H1 (cell line): ENCODE measurements at regions not wholly inside any gene's neighbourhood (a gene's known extent, or its start where the extent isn't known, plus 50 kb on each side); places are given as distances from the start of the nearest gene placed in this dataset.

ENCODE experiments used
- CTCF ChIA-PET: fragments of 300-600 bp; sonication (Branson Sonifier 250); formaldehyde crosslinking; loops from one replicate; lab custom pipeline; 2021; ENCODE audit not compliant: partially characterized antibody; lab: Charles Lee
- POLR2A ChIA-PET: fragments of 300-600 bp; sonication (Branson Sonifier 250); formaldehyde crosslinking; loops from one replicate; lab custom pipeline; 2021; ENCODE audit warnings: inconsistent platforms; ENCODE audit not compliant: partially characterized antibody; lab: Charles Lee
- DNase-seq, 2 experiments: peaks; one replicate each; pipeline versions ENCODE4 v3.0.0 to v3.0.0-alpha.2; 2010 to 2022; ENCODE audit warnings: low spot score in 2 of 2, low read depth in 1 of 2, mixed read lengths in 1 of 2
- FAIRE-seq: peaks from 2 replicates; lab custom pipeline; 2011; peaks lifted over from hg19 to GRCh38; lab: Jason Lieb, UNC
- H2AFZ ChIP-seq: 2 replicates; pipeline ENCODE4 v1.8.1; 2012; ENCODE audit warnings: low read length, inconsistent platforms
- H2AK5ac ChIP-seq: 2 replicates; pipeline ENCODE4 v1.6.1; 2013; ENCODE audit warnings: low read depth, low read length
- H2BK120ac ChIP-seq: replicated peaks from 2 replicates; pipeline ENCODE3; 2013; ENCODE audit warnings: low read depth, low read length, inconsistent platforms
- H2BK12ac ChIP-seq: 2 replicates; pipeline ENCODE4 v1.6.1; 2013; ENCODE audit warnings: low read depth, low read length
- H2BK15ac ChIP-seq: 2 replicates; pipeline ENCODE4 v1.6.1; 2013; ENCODE audit warnings: low read length
- H2BK20ac ChIP-seq: 2 replicates; pipeline ENCODE4 v1.6.1; 2013; ENCODE audit warnings: low read length
- H2BK5ac ChIP-seq: 2 replicates; pipeline ENCODE4 v1.6.1; 2013; ENCODE audit warnings: low read depth, low read length
- H3K14ac ChIP-seq: 2 replicates; pipeline ENCODE4 v1.6.1; 2013; ENCODE audit warnings: inconsistent platforms; ENCODE audit not compliant: insufficient read length
- H3K18ac ChIP-seq: 2 replicates; pipeline ENCODE4 v1.6.1; 2013; ENCODE audit warnings: low read length; ENCODE audit errors: extremely low read depth
- H3K23ac ChIP-seq: 2 replicates; pipeline ENCODE4 v1.6.1; 2013; ENCODE audit warnings: inconsistent platforms; ENCODE audit not compliant: insufficient read length
- H3K23me2 ChIP-seq: 2 replicates; pipeline ENCODE4 v1.6.1; 2013; ENCODE audit warnings: low read depth, low read length
- H3K27ac ChIP-seq: 2 replicates; pipeline ENCODE4 v1.6.1; 2011; ENCODE audit warnings: low read depth, low read length, inconsistent platforms
- H3K27me3 ChIP-seq, 4 experiments: replicated peaks in 1 of 4; 1 replicate in 1 of 4; 2 replicates in 3 of 4; pipeline versions ENCODE4 v1.6.1 to v1.8.1; 2011 to 2013; ENCODE audit warnings: low read length in 3 of 4, mild to moderate bottlenecking in 3 of 4, inconsistent platforms in 2 of 4, mixed read lengths in 2 of 4, moderate library complexity in 1 of 4; ENCODE audit not compliant: control insufficient read depth in 3 of 4, insufficient read depth in 3 of 4; ENCODE audit errors: extremely low read depth in 1 of 4
- H3K36me3 ChIP-seq, 4 experiments: 2 replicates each; pipeline versions ENCODE4 v1.6.1 to v1.8.1; 2011 to 2013; ENCODE audit warnings: mild to moderate bottlenecking in 4 of 4, low read length in 3 of 4, moderate library complexity in 2 of 4, control low read depth in 1 of 4, inconsistent platforms in 1 of 4; ENCODE audit not compliant: insufficient read depth in 4 of 4, control insufficient read depth in 2 of 4
- H3K4ac ChIP-seq: replicated peaks from 2 replicates; pipeline ENCODE3; 2013; ENCODE audit warnings: low read length, low read depth, mixed read lengths, inconsistent platforms; ENCODE audit not compliant: insufficient read length
- H3K4me1 ChIP-seq, 4 experiments: replicated peaks in 1 of 4; 1 replicate in 1 of 4; 2 replicates in 3 of 4; pipeline versions ENCODE4 v1.6.1 to v1.8.1; 2011 to 2013; ENCODE audit warnings: low read length in 3 of 4, inconsistent platforms in 2 of 4, mixed read lengths in 1 of 4; ENCODE audit not compliant: insufficient read depth in 4 of 4, control insufficient read depth in 3 of 4
- H3K4me2 ChIP-seq, 2 experiments: 2 replicates each; pipeline versions ENCODE4 v1.6.1 to v1.8.1; 2011 to 2013; ENCODE audit warnings: low read depth in 2 of 2, low read length in 2 of 2, control low read depth in 1 of 2, inconsistent platforms in 1 of 2, mild to moderate bottlenecking in 1 of 2; ENCODE audit not compliant: insufficient read depth in 1 of 2
- H3K4me3 ChIP-seq, 4 experiments: fragments of 200-600, 300-600 bp in 1 of 4; sonication (generic), shearing (Covaris generic), sonication (Bioruptor Twin) in 1 of 4; 2 replicates each; pipeline versions ENCODE4 v1.5.1 to v1.8.1; 2011 to 2016; ENCODE audit warnings: low read length in 4 of 4, low read depth in 3 of 4, control low read depth in 2 of 4, inconsistent platforms in 2 of 4, mild to moderate bottlenecking in 2 of 4, mixed read lengths in 1 of 4, moderate library complexity in 1 of 4; ENCODE audit not compliant: insufficient read depth in 2 of 4; ENCODE audit errors: extremely low read depth in 1 of 4
- H3K56ac ChIP-seq: replicated peaks from 2 replicates; pipeline ENCODE3; 2013; ENCODE audit warnings: low read depth, mild to moderate bottlenecking, mixed read lengths, low read length, inconsistent platforms; ENCODE audit not compliant: insufficient read length
- H3K79me1 ChIP-seq: 2 replicates; pipeline ENCODE4 v1.6.1; 2013; ENCODE audit warnings: low read depth, low read length, control low read depth
- H3K79me2 ChIP-seq, 2 experiments: 2 replicates each; pipeline versions ENCODE4 v1.6.1 to v1.8.1; 2012 to 2013; ENCODE audit warnings: low read length in 2 of 2, mild to moderate bottlenecking in 2 of 2, inconsistent platforms in 1 of 2; ENCODE audit not compliant: insufficient read depth in 2 of 2, control insufficient read depth in 1 of 2
- H3K9ac ChIP-seq, 4 experiments: replicated peaks in 1 of 4; 1 replicate in 1 of 4; 2 replicates in 3 of 4; pipeline versions ENCODE4 v1.6.1 to v1.8.1; 2011 to 2013; ENCODE audit warnings: low read depth in 3 of 4, low read length in 3 of 4, control low read depth in 2 of 4, mild to moderate bottlenecking in 2 of 4, moderate library complexity in 2 of 4, inconsistent platforms in 1 of 4; ENCODE audit errors: extremely low read depth in 1 of 4
- H3K9me3 ChIP-seq, 2 experiments: 2 replicates each; pipeline versions ENCODE4 v1.6.1 to v1.8.1; 2012 to 2013; ENCODE audit warnings: mild to moderate bottlenecking in 2 of 2, moderate library complexity in 2 of 2, control low read depth in 1 of 2, inconsistent platforms in 1 of 2, low read depth in 1 of 2, low read length in 1 of 2, mixed read lengths in 1 of 2; ENCODE audit not compliant: insufficient read depth in 2 of 2
- H4K20me1 ChIP-seq, 2 experiments: replicated peaks in 1 of 2; 2 replicates each; pipeline versions ENCODE3 to v1.8.1; 2011 to 2013; ENCODE audit warnings: inconsistent platforms in 2 of 2, low read length in 2 of 2, mild to moderate bottlenecking in 1 of 2; ENCODE audit not compliant: insufficient read depth in 2 of 2, control insufficient read depth in 1 of 2
- H4K5ac ChIP-seq: 2 replicates; pipeline ENCODE4 v1.6.1; 2013; ENCODE audit warnings: low read length, low read depth, mixed read lengths, inconsistent platforms; ENCODE audit not compliant: insufficient read length
- H4K8ac ChIP-seq: 2 replicates; pipeline ENCODE4 v1.8.0; 2013; ENCODE audit warnings: mild to moderate bottlenecking, moderate library complexity, low read length, inconsistent platforms; ENCODE audit not compliant: insufficient read depth; ENCODE audit errors: extremely low read depth
- H4K91ac ChIP-seq: replicated peaks from 2 replicates; pipeline ENCODE3; 2013; ENCODE audit warnings: low read length, mixed read lengths, inconsistent platforms; ENCODE audit not compliant: insufficient read length
- ASH2L ChIP-seq: fragments of 200-600, 300-600 bp; sonication (generic); IDR thresholded peaks from one replicate; pipeline ENCODE4 v1.7.1; 2017; ENCODE audit warnings: low read length
- BCL11A ChIP-seq, 2 experiments: IDR thresholded peaks; one replicate each; pipeline ENCODE4 v1.6.1; 2011; ENCODE audit warnings: low read depth in 2 of 2, low read length in 2 of 2, mild to moderate bottlenecking in 2 of 2
- FOSL1 ChIP-seq: IDR thresholded peaks from 2 replicates; pipeline ENCODE4 v1.6.1; 2011; ENCODE audit warnings: mild to moderate bottlenecking, low read depth, low read length, moderate library complexity; ENCODE audit not compliant: insufficient read depth
- SUZ12 ChIP-seq: fragments of 200-600 bp; sonication (generic); IDR thresholded peaks from 2 replicates; pipeline ENCODE4 v1.6.1; 2012; ENCODE audit warnings: mild to moderate bottlenecking, inconsistent platforms, low read length, moderate library complexity, mixed read lengths
- TBP ChIP-seq: IDR thresholded peaks from 2 replicates; pipeline ENCODE4 v1.6.1; 2011; ENCODE audit warnings: low read depth, low read length, improper control_type of control experiment
- TEAD4 ChIP-seq: IDR thresholded peaks from 2 replicates; pipeline ENCODE4 v1.6.1; 2012; ENCODE audit warnings: low read depth, low read length, inconsistent platforms, mixed read lengths
- WGBS, 2 experiments: shearing (Covaris generic) in 1 of 2; methylation state at CpG; one replicate each; pipeline versions ENCODE4 v1.1.6 to v1.1.7; 2013 to 2015; ENCODE audit warnings: low lambda C conversion rate in 2 of 2, mixed read lengths in 2 of 2, inconsistent platforms in 1 of 2, low coverage in 1 of 2, missing lambda C conversion rate in 1 of 2; ENCODE audit not compliant: insufficient replicate concordance in 2 of 2, insufficient coverage in 1 of 2, insufficient read length in 1 of 2; ENCODE audit errors: extremely low coverage in 1 of 2, missing lambda C conversion rate in 1 of 2; 5-methylcytosine and 5-hydroxymethylcytosine counted together
- TF ChIP-seq, protein P1 (sequence below): IDR thresholded peaks from 2 replicates; pipeline ENCODE4 v1.6.1; 2012; ENCODE audit warnings: inconsistent platforms

DNA sequence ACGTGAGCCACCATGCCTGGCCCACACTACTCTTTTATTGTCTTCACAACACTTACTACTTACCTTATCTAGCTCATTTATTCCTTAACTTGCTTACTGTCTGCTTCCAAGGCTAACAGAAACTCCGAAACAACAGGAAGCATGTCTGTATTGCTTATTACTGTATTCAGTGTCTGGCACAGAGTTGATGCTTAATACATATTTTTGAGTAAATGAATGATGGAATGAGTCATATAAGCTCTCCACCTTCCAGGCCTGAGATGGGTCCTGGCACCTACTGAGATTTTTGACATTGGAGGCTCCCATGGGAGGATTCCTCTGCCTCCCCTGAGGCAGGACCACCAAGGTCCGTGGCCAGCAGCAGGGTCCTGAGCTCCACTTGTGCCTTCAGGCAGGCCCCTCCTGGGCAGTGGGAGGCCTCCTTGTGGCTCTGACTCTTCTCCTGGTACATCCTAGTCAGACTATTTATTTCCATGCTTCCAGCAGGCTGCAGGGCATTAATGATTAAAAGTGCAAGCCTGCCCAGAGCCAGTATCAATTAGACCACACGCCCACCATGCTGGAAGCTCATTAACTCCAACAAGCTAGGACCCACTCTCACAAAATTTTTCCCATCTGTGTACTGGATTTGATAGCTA lies 76.5 kb upstream of the CTNNA1 start:
- no peaks in the 10 kb centered on the region for H3K23me2 ChIP-seq
- no peak overlapping the region for H2AFZ ChIP-seq
- no peak overlapping the region for H3K18ac ChIP-seq
- ChIA-PET CTCF (interaction anchor here (0.5 to 1.7 kb wide), 6 partner anchors 11 to 675 kb away, joined by 3 to 5 read pairs (median 4); partner anchors contain the start of gene CTNNA1), POLR2A (interaction anchor here (0.6 kb wide), 1 partner anchor 15 kb away, joined by 3 read pairs; no protein-coding TSS in a partner anchor)
- H4K20me1 ChIP-seq, result no peaks in the 10 kb centered on the region
- no peaks in the 10 kb centered on the region for H3K36me3 ChIP-seq
- H3K23ac ChIP-seq, result no peak overlapping the region
- H2BK5ac ChIP-seq, result no peak overlapping the region
- no peak overlapping the region for H3K4me2 ChIP-seq
- H3K14ac ChIP-seq, result no peak overlapping the region
- no peaks in the 10 kb centered on the region for H3K79me1 ChIP-seq
- no peak overlapping the region for H4K5ac ChIP-seq
- H3K4me3 ChIP-seq, result no peak overlapping the region
- WGBS, 2 experiments, result 87% methylated on average over 4 of the region's 4 CpGs; no CpG with 5 or more reads in 1 of the 2 experiments
- DNase-seq (no peak), FAIRE-seq (no peak)
- H3K27me3 ChIP-seq, result no peaks in the 10 kb centered on the region
- no peak overlapping the region for H2BK20ac ChIP-seq
- no peaks in the 10 kb centered on the region for H3K79me2 ChIP-seq
- no peaks in the 10 kb centered on the region for H3K4me1 ChIP-seq
- TF ChIP-seq FOSL1 (no peak), TBP (no peak), BCL11A (IDR thresholded peaks at IDR 0.05; ENCODE audit: low read depth in 2 of 2, low read length in 2 of 2) (no peak), TEAD4 (no peak), SUZ12 (no peak), ASH2L (no peak)
- TF ChIP-seq, protein P1, sequence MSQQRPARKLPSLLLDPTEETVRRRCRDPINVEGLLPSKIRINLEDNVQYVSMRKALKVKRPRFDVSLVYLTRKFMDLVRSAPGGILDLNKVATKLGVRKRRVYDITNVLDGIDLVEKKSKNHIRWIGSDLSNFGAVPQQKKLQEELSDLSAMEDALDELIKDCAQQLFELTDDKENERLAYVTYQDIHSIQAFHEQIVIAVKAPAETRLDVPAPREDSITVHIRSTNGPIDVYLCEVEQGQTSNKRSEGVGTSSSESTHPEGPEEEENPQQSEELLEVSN, result no peak
- H3K4ac ChIP-seq, result no peak overlapping the region
- no peak overlapping the region for H2BK15ac ChIP-seq
- no peak overlapping the region for H2BK120ac ChIP-seq
- no peaks in the 10 kb centered on the region for H3K9me3 ChIP-seq
- no peak overlapping the region for H4K8ac ChIP-seq
- no peak overlapping the region for H3K9ac ChIP-seq
- no peak overlapping the region for H4K91ac ChIP-seq
- no peak overlapping the region for H3K27ac ChIP-seq
- no peak overlapping the region for H2BK12ac ChIP-seq
- no peak overlapping the region for H2AK5ac ChIP-seq
- H3K56ac ChIP-seq, result no peak overlapping the region
